MM.1S (cell line): ENCODE measurements at regions not wholly inside any gene's neighbourhood (a gene's known extent, or its start where the extent isn't known, plus 50 kb on each side); places are given as distances from the start of the nearest gene placed in this dataset.

Experiments
- DNase-seq: peaks from one replicate; pipeline ENCODE4 v3.0.0-alpha.2; 2015
- H2AFZ ChIP-seq: fragments of 300-600 bp; sonication (generic); 2 replicates; pipeline ENCODE4 v1.6.0; 2016; ENCODE audit warnings: antibody characterized with exemption, low read length
- H3F3A ChIP-seq: fragments of 300-600 bp; sonication (generic); 2 replicates; pipeline ENCODE4 v1.6.1; 2016; ENCODE audit warnings: mild to moderate bottlenecking, antibody characterized with exemption, low read length, moderate library complexity, mixed read lengths; ENCODE audit not compliant: insufficient read depth
- H3K27ac ChIP-seq: fragments of 300-600 bp; sonication (generic); 2 replicates; pipeline ENCODE4 v1.5.1; 2016; ENCODE audit warnings: mild to moderate bottlenecking, low read length
- H3K27me3 ChIP-seq: fragments of 300-600 bp; sonication (generic); replicated peaks from 2 replicates; pipeline ENCODE4 v1.6.0; 2016; ENCODE audit warnings: low read length; ENCODE audit not compliant: insufficient read depth
- H3K36me3 ChIP-seq: fragments of 300-600 bp; sonication (generic); replicated peaks from 2 replicates; pipeline ENCODE4 v1.6.1; 2016; ENCODE audit warnings: mild to moderate bottlenecking, low read length, mixed read lengths; ENCODE audit not compliant: insufficient read depth
- H3K4me1 ChIP-seq: fragments of 300-600 bp; sonication (generic); 2 replicates; pipeline ENCODE4 v1.6.1; 2016; ENCODE audit warnings: low read length, mixed read lengths
- H3K4me2 ChIP-seq: fragments of 300-600 bp; sonication (generic); 2 replicates; pipeline ENCODE4 v1.6.0; 2016; ENCODE audit warnings: low read depth, low read length
- H3K4me3 ChIP-seq: fragments of 300-600 bp; sonication (generic); 2 replicates; pipeline ENCODE4 v1.5.1; 2016; ENCODE audit warnings: low read length, mixed read lengths
- H3K79me2 ChIP-seq: fragments of 300-600 bp; sonication (generic); 2 replicates; pipeline ENCODE4 v1.6.1; 2016; ENCODE audit warnings: mixed run types, low read length, mixed read lengths
- H3K9ac ChIP-seq: fragments of 300-600 bp; sonication (generic); 2 replicates; pipeline ENCODE4 v1.6.1; 2016; ENCODE audit warnings: low read length, mixed read lengths
- H3K9me2 ChIP-seq: fragments of 300-600 bp; sonication (generic); replicated peaks from 2 replicates; pipeline ENCODE4 v1.6.1; 2016; ENCODE audit warnings: mild to moderate bottlenecking, low read length, mixed read lengths; ENCODE audit not compliant: insufficient read depth
- H3K9me3 ChIP-seq: fragments of 300-600 bp; sonication (generic); replicated peaks from 2 replicates; pipeline ENCODE4 v1.6.1; 2016; ENCODE audit warnings: mild to moderate bottlenecking, low read length, mixed read lengths; ENCODE audit not compliant: insufficient read depth
- H4K20me1 ChIP-seq: fragments of 300-600 bp; sonication (generic); 2 replicates; pipeline ENCODE4 v1.6.1; 2016; ENCODE audit warnings: mild to moderate bottlenecking, low read length, moderate library complexity, mixed read lengths; ENCODE audit not compliant: insufficient read depth
- CTCF ChIP-seq: fragments of 300-600 bp; sonication (generic); IDR thresholded peaks from 2 replicates; pipeline ENCODE4 v1.5.1; 2016; ENCODE audit warnings: antibody characterized with exemption, low read length, mixed read lengths
- EZH2 ChIP-seq: fragments of 300-600 bp; sonication (generic); optimal IDR thresholded peaks from 2 replicates; pipeline ENCODE3; 2017; ENCODE audit warnings: low read depth, mild to moderate bottlenecking, antibody characterized with exemption, low read length, mixed read lengths
- EZH2phosphoT487 ChIP-seq: fragments of 300-600 bp; sonication (generic); IDR thresholded peaks from 2 replicates; pipeline ENCODE4 v1.6.1; 2018; ENCODE audit warnings: antibody characterized with exemption, low read length

- no peaks in the 10 kb centered on the region for H3K4me1 ChIP-seq
- DNase-seq: no peak
- no peak overlapping the region for H3K4me3 ChIP-seq
- H3K27ac ChIP-seq: no peak overlapping the region
- no peak overlapping the region for H3K9ac ChIP-seq
- no peaks in the 10 kb centered on the region for H3K27me3 ChIP-seq
- H3F3A ChIP-seq: no peaks in the 10 kb centered on the region
- H3K36me3 ChIP-seq: no peaks in the 10 kb centered on the region
- no peaks in the 10 kb centered on the region for H3K9me2 ChIP-seq
- no peaks in the 10 kb centered on the region for H3K79me2 ChIP-seq
- no peaks in the 10 kb centered on the region for H3K9me3 ChIP-seq
- TF ChIP-seq EZH2: no peak
- no peaks in the 10 kb centered on the region for H4K20me1 ChIP-seq
- no peak overlapping the region for H3K4me2 ChIP-seq
- no peak overlapping the region for H2AFZ ChIP-seq
Measured at GRCh38 chr4:183770906-183771305, 111.8 kb downstream of the TRAPPC11 start.

GRCh38 chr4:183772361-183772760 is 113.3 kb downstream of the TRAPPC11 start:
- no peaks in the 10 kb centered on the region for H3K79me2 ChIP-seq

GRCh38 chr4:183773790-183774189 is 114.7 kb downstream of the TRAPPC11 start:
- no peaks in the 10 kb centered on the region for H3K27me3 ChIP-seq
- no peak overlapping the region for H3K4me3 ChIP-seq
- H3K36me3 ChIP-seq: no peaks in the 10 kb centered on the region
- H4K20me1 ChIP-seq: no peaks in the 10 kb centered on the region
- no peaks in the 10 kb centered on the region for H3K4me1 ChIP-seq
- H3K4me2 ChIP-seq: no peak overlapping the region
- H3K27ac ChIP-seq: no peak overlapping the region
- no peaks in the 10 kb centered on the region for H3K79me2 ChIP-seq
- no peaks in the 10 kb centered on the region for H3K9me2 ChIP-seq
- H3K9me3 ChIP-seq: no peaks in the 10 kb centered on the region
- TF ChIP-seq EZH2phosphoT487: no peak
- TF ChIP-seq CTCF: no peak
- no peak for TF ChIP-seq EZH2
- no peak for DNase-seq
- no peaks in the 10 kb centered on the region for H3F3A ChIP-seq
- H2AFZ ChIP-seq: no peak overlapping the region
- H3K9ac ChIP-seq: no peak overlapping the region

More at GRCh38 chr4:183772361-183772760, 113.3 kb downstream of the TRAPPC11 start:
- Histone ChIP-seq H3K9me3 (no peaks in the 10 kb centered on the region), H3F3A (no peaks in the 10 kb centered on the region), H3K4me2 (no peak overlapping the region), H3K9me2 (no peaks in the 10 kb centered on the region), H4K20me1 (no peaks in the 10 kb centered on the region), H3K4me3 (no peak overlapping the region), H3K36me3 (no peaks in the 10 kb centered on the region), H3K27ac (no peak overlapping the region), H2AFZ (no peak overlapping the region), H3K4me1 (no peaks in the 10 kb centered on the region), H3K9ac (no peak overlapping the region), H3K27me3 (no peaks in the 10 kb centered on the region)
- no peak for DNase-seq
- TF ChIP-seq EZH2phosphoT487 (no peak), EZH2 (no peak), CTCF (no peak)

- Histone ChIP-seq H3K36me3 (no peaks in the 10 kb centered on the region), H3K9ac (no peak overlapping the region), H3K4me3 (no peak overlapping the region), H3K27me3 (no peaks in the 10 kb centered on the region), H3F3A (no peaks in the 10 kb centered on the region), H3K9me3 (no peaks in the 10 kb centered on the region), H3K79me2 (no peaks in the 10 kb centered on the region), H4K20me1 (no peaks in the 10 kb centered on the region), H3K27ac (no peak overlapping the region), H3K4me2 (no peak overlapping the region), H2AFZ (no peak overlapping the region), H3K4me1 (no peaks in the 10 kb centered on the region), H3K9me2 (no peaks in the 10 kb centered on the region)
- TF ChIP-seq EZH2: no peak
- no peak for TF ChIP-seq CTCF
- no peak for TF ChIP-seq EZH2phosphoT487
- no peak for DNase-seq
Measured at GRCh38 chr4:183783306-183783705, 121.8 kb upstream of the STOX2 start.
